Stimulated activated CD4-positive, alpha-beta T cell treated with anti-CD3 and anti-CD28 coated beads, Interleukin-12 subunit alpha, Interleukin-12 subunit beta, amount 100 ng/mL, for 4 hours (primary cell): ENCODE measurements at regions not wholly inside any gene's neighbourhood (a gene's known extent, or its start where the extent isn't known, plus 50 kb on each side); places are given as distances from the start of the nearest gene placed in this dataset.

Experiments used
- DNase-seq: peaks from one replicate; pipeline ENCODE4 v3.0.0-alpha.2; 2020

- no peak for DNase-seq
Measured at GRCh38 chr2:234302664-234302991, 194.3 kb downstream of the ARL4C start.

- no peak for DNase-seq
Measured at GRCh38 chr2:234300932-234301823, 195.7 kb downstream of the ARL4C start.

GRCh38 chr2:234300391-234300925 is 196.4 kb downstream of the ARL4C start:
- no peak for DNase-seq

DNA sequence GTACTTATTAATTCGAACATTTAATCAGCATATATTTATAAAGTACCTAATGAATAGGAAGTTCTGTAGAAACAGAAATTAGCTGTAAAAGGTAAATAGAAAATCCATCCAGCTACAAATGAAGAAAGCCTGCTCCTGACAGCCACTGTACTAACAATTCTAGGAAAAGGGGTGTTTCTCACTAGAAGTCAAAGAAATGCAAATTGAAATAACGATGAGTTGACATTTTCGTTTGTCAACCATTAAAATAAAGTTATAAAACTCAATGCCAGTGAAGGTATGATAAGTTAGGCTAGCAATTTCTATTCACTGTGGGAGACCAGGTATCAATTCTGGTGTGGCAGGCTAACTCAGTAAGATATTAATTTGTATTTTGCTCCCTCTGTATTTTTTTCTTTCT is 198.0 kb downstream of the ARL4C start:
- DNase-seq, result no peak

DNA sequence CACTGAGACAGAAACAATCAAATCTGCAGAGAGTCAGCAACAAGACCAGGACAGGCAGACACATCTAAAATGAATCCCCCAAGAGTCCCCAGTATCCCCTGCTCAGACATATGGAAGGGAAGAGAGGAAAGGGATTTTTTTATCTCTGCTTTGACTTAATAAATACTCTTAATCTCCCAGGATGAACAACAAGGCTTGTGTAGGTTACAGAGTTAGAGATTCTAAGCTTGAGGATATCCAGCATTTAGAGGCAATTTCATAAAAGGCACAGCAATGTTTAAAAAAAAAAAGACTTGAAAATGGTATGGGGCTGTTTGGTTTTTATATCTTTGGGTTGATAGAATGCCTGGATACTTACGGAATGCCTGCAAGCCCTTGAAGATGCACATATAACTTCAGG is 199.9 kb downstream of the ARL4C start:
- no peak for DNase-seq

- DNase-seq, result no peak
Measured at GRCh38 chr2:234293973-234294372, 202.9 kb downstream of the ARL4C start.

DNA sequence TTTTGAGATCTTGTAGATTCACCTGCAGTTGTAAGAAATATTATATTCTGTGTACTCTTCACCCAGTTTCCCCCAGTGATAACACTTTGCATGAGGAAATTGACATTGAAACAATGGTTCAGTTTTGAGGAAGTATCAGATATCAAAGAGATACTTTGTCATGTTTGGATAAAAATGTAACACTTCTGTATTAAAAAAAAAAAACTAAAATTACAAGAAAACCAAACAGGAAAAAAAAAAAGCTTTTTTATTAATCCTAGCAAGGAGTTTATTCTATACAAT is 204.0 kb downstream of the ARL4C start:
- no peak for DNase-seq

GRCh38 chr2:234292205-234292961 is 204.5 kb downstream of the ARL4C start:
- peak; percentile 28 for DNase-seq

- DNase-seq, result no peak
Measured at GRCh38 chr2:234291765-234292204, 205.1 kb downstream of the ARL4C start.

DNA sequence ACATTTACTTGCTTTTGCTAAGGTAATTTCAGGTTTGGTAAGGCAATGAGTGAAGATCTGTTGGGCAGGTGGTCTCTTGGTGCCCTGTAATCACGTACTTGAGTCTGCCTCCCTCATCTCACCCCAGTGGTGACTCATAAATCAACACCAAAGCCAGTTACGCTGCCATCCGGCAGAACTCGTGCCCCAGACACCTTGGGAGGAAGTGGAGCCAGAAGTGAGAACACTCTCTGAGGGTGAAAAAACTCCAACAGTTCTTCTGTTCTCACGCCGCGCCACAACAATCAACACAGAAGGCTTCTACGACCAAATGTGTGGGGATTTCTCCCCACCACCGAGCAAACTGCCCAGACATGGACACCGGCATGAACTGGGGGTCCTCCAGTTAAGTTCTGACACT is 206.2 kb downstream of the ARL4C start:
- DNase-seq, result peak; percentile 60

DNA sequence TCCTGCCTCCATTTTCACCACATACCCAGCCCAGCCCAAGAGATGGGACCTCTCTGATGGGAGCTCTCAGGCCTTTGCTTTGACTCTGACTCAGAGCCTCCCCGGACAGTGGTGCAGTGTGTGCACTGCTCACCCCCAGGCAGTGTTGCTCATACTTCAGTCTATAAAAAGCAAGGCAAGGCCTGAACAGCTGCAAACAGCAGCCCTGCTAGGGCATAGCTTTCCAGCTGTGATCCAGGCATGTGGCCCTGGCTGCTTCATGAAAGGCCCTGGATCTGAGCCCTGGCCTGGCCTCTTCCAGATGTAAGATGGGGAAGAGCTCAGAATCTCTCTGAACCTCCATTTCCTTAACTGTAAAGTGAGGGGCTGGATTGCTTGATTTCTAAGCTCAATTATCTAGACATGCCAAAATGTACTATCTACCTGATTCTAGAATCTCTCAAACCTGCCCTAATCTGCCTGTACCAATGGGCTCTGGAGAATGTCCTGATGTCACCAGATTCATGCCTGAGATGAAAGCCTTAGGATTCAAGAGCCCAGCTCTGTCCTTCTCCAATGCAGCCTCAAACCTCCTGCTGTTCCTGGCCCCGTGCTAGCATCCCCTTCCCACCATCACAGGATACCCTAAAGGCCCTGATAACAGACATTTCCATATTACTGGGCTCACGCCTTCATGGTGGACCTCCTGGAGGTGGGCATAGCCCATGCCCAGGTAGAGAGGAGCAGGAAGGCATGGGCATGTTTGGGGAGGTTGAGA is 206.9 kb downstream of the ARL4C start:
- no peak for DNase-seq

DNA sequence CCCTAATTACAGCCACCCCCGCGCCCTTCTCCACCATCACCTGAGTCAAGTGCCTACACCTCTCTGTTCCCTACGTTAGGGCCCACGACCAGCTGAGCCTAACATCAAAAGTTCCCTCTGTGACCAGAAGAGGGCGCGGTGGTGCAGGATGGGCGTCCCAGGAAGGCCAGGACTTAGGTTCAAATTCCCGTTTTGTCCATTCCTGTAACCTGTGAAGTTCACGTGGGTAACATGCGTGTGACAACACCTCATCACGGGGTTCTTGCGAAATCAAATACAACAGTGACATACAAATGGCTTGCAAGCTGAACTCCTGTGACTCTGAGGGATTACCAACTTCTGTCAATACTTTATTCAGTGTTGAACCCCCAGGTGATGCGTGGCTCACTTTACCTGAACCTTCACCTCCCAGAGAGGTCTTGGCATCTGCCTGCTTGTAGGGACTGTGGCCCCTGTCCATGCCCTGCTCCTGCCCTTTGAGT is 207.9 kb downstream of the ARL4C start:
- peak; percentile 59 for DNase-seq

GRCh38 chr2:234287650-234288049 is 209.2 kb downstream of the ARL4C start:
- DNase-seq, result no peak

- no peak for DNase-seq
Measured at GRCh38 chr2:234286956-234287355, 209.9 kb downstream of the ARL4C start.

DNA sequence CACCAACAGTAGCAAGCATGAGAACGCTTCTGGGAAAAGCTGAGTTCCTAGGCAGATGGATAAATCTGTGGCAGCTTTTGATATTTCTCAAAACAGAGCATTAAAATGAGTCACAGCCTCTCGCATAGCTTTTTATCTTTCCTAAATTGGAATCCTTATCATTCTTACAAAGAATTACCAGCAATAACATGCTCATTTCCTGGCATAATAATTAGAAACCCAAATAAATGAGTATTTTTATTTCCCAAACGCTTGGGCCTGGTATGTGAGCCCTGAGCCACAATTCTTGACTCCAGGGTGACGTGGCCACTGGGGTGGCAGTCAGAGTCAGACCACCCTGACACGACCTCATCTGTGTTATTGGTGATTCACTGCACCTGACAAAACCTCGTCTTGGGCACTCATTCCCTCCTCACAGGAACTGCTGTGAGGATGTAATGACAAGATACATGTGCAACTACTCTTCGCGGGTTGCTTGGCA is 210.7 kb downstream of the ARL4C start:
- no peak for DNase-seq

GRCh38 chr2:234285541-234285940 is 211.3 kb downstream of the ARL4C start:
- no peak for DNase-seq

DNA sequence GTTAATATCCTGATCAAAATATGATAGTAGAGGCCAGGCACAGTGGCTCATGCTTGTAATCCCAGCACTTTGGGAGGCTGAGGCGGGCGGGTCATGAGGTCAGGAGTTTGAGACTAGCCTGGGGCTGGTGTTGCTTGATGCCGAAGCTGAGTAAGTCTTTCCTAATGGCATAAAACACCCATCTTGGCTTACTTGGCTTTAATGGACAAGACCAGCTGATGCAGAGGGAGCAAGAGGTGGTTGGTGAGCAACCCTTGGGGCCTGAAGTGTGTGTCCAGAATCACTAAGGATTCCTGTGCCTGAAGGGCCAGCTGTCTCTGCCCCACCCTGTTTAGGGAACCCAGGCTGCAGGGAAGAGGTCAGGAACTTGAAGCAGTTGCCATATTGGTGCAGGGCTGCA is 217.2 kb downstream of the ARL4C start:
- DNase-seq, result no peak

DNA sequence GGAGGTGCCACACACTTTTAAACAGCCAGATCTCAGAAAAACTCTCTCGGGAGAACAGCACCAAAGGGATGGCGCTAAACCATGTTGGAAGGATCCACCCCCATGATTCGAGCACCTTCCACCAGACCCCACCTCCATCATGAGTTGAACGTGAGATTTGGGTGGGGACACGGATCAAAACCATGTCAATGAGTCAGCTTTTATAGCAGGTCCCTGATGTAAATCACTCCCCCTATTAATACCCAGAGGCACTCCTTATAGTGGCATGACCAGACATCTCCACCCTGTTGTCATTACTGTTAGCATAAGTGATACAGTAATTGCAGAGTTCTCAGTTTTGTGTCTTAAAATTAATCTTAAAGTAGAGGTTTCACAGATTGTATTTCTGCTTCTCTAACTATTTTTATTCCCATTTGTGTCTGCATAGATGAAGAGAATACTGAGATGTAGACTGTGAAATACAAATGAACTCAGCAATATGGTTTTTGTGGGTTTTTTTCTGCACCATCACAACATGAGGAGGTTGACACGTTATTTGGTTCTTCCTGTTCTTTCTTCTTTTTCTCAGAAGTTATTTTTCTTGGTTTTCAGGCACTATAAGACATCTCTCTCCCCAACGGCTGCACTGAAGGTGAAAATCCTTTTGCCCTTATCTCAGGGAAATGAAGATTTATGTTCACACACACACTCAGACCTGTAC is 218.2 kb downstream of the ARL4C start:
- DNase-seq, result no peak

DNA sequence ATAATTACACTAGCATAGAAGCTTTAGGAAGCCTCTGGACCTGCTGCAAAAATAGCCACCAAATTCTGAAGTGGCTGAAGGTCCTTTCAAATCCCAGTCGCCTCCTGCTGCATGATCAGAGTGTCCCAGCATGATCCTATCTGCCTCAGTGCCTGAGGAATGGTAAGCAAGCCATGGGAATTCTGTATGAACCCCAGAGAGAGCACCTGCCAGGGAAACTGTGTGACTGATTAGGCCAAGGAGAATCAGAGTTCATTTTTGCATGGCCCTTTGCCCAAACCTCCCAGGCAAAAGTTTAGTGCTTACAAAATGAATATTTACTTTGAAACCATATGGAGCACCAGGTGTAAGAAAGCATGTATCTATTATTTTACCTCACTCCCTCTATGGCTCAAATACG is 221.4 kb downstream of the ARL4C start:
- no peak for DNase-seq

GRCh38 chr2:234273887-234274584 is 222.8 kb downstream of the ARL4C start:
- no peak for DNase-seq

- DNase-seq, result no peak
Measured at GRCh38 chr2:234272069-234272850, 221.8 kb downstream of the SPP2 start.
